ENCODE measurements at regions not wholly inside any gene's neighbourhood (a gene's known extent, or its start where the extent isn't known, plus 50 kb on each side); places are given as distances from the start of the nearest gene placed in this dataset.

- Mint-ChIP-seq H3K9me3 (peaks cover 2% of the 10 kb centered on the region), H3K27me3 (ENCODE audit: low read depth) (no peaks in the 10 kb centered on the region), H3K36me3 (ENCODE audit: low read depth) (no peaks in the 10 kb centered on the region), H3K4me3 (no peak overlapping the region), H3K27ac (ENCODE audit: unreplicated experiment) (no peak overlapping the region), H3K4me1 (no peaks in the 10 kb centered on the region)
- TF ChIP-seq CTCF (conservative IDR thresholded peaks at IDR 0.05) = no peak
- DNase-seq (ENCODE audit: low read depth, low spot score) = no peak
These were observed 168.4 kb upstream of the GDNF start for GRCh38 chr5:38008198-38008597.

GRCh38 chr5:37999593-37999992 is 159.8 kb upstream of the GDNF start:
- Mint-ChIP-seq H3K27ac (ENCODE audit: unreplicated experiment) (no peak overlapping the region), H3K4me1 (no peaks in the 10 kb centered on the region), H3K9me3 (no peaks in the 10 kb centered on the region), H3K4me3 (no peak overlapping the region), H3K27me3 (ENCODE audit: low read depth) (no peaks in the 10 kb centered on the region), H3K36me3 (ENCODE audit: low read depth) (no peaks in the 10 kb centered on the region)
- DNase-seq (ENCODE audit: low read depth, low spot score) = no peak
- no peak for TF ChIP-seq CTCF (conservative IDR thresholded peaks at IDR 0.05)

DNA sequence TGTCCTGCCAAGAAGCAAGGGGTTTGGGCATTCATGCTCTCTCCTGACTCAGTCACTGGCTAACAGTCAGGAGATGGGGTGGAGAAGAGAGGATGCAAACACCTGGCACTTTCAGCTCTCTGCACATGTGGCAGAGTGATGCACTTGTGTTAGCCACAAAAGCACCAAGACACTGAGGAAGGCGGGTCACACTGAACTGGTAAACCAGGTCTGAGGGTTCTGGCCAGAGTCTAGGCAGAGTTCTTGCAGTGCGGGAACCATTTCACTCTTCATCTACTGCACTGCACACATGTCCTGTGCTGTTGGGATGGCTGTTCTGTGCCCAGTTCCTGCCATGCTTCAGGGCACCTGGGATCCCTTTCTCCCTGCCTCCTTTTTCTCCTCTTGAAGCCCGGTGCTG is 157.1 kb upstream of the GDNF start:
- H3K36me3 Mint-ChIP-seq (ENCODE audit: low read depth) = no peaks in the 10 kb centered on the region

GRCh38 chr5:37994729-37995128 is 154.9 kb upstream of the GDNF start:
- no peak for DNase-seq (ENCODE audit: low read depth, low spot score)
- Mint-ChIP-seq H3K4me3 (no peak overlapping the region), H3K27ac (ENCODE audit: unreplicated experiment) (no peak overlapping the region), H3K27me3 (ENCODE audit: low read depth) (no peaks in the 10 kb centered on the region), H3K36me3 (ENCODE audit: low read depth) (no peaks in the 10 kb centered on the region), H3K9me3 (peaks cover 3% of the 10 kb centered on the region), H3K4me1 (peaks cover 11% of the 10 kb centered on the region)
- no peak for TF ChIP-seq CTCF (conservative IDR thresholded peaks at IDR 0.05)

More for the DNA sequence above, 157.1 kb upstream of the GDNF start:
- DNase-seq (ENCODE audit: low read depth, low spot score) = no peak
- no peaks in the 10 kb centered on the region for H3K27me3 Mint-ChIP-seq (ENCODE audit: low read depth)
- peaks cover 3% of the 10 kb centered on the region for H3K9me3 Mint-ChIP-seq
- no peak for TF ChIP-seq CTCF (conservative IDR thresholded peaks at IDR 0.05)
- H3K27ac Mint-ChIP-seq (ENCODE audit: unreplicated experiment) = no peak overlapping the region
- H3K4me1 Mint-ChIP-seq = no peaks in the 10 kb centered on the region
- no peak overlapping the region for H3K4me3 Mint-ChIP-seq

- no peaks in the 10 kb centered on the region for H3K27me3 Mint-ChIP-seq (ENCODE audit: low read depth)
- TF ChIP-seq CTCF (conservative IDR thresholded peaks at IDR 0.05) = no peak
- H3K36me3 Mint-ChIP-seq (ENCODE audit: low read depth) = no peaks in the 10 kb centered on the region
- peak; percentile 1 for DNase-seq (ENCODE audit: low read depth, low spot score)
- H3K27ac Mint-ChIP-seq (ENCODE audit: unreplicated experiment) = peak overlapping the region; percentile 22
- H3K4me1 Mint-ChIP-seq = peaks cover 11% of the 10 kb centered on the region
- peaks cover 3% of the 10 kb centered on the region for H3K9me3 Mint-ChIP-seq
- no peak overlapping the region for H3K4me3 Mint-ChIP-seq
These were observed 151.8 kb upstream of the GDNF start for GRCh38 chr5:37991301-37992299.
